ENCODE measurements at regions not wholly inside any gene's neighbourhood (a gene's known extent, or its start where the extent isn't known, plus 50 kb on each side); places are given as distances from the start of the nearest gene placed in this dataset.
"Not testable (repeated sequence)": the region's sequence is repeated elsewhere in the genome, so short reads cannot be mapped to it uniquely, and the experiment has no call there.

DNA sequence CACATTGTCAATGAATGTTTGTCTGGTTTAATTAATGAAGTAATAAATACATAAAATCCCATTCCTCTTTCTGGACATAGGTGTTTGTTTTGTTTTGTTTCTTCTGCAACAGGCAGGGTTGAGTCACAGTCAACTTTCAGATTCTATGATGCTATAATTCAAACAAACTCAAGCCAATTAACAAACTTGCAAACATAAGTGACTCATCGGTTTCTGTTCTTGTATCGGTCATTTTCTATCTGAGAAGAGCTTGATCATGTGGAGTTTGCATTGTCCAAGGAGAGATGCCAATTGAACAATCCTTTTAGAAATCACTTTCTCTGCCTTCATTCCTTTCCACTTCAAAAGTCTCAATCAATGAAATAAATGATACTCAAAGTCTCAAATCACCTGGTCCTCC lies 294.2 kb upstream of the C16orf82 start:
- no peak for DNase-seq

DNA sequence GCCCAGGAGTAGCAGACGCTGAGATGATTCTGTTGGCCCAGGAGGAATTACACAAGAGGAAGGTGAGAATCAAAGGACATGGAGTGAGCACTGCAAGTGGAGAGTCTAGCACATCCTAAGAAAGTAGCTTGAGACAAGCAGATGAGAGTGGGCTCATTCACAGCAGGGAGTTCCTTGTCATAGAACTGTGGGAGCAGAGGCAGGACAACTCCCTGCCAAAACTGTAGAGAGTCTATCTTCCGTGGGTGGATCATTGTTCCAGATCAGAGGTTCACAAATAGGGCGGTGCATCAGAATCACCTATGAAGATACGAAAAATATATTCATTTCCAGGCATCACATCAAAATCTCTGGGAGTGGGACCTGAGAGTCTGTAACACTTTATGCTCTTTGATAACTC lies 288.9 kb upstream of the C16orf82 start:
- peak in 4 of 56 donors; percentile 1 to 42 (median 6) for DNase-seq

DNA sequence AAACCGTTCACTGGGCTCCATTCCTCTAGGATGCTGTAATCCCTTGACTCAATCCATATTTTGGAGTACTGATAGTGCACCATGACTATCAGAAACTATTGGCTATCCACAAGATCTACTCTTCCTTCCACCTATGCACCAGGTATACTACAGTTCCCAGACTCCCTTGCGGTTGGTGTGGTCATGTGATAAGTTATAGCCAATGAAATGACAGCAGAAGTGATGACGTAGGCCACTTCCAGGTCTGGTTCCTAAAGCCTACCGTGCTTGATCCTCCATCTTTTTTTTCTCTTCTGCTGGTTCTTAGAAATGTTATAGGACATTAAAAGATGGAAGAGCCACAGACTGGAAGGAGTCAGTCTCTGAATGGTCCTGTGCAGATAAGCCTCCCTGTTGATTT lies 278.8 kb upstream of the C16orf82 start:
- no peak for DNase-seq

- peak in 1 of 56 donors; percentile 0 for DNase-seq
Measured at GRCh38 chr16:26791169-26791568, 275.6 kb upstream of the C16orf82 start.

- peak in 18 of 56 donors; percentile 0 to 21 (median 4) for DNase-seq
Measured at GRCh38 chr16:26795184-26795583, 271.5 kb upstream of the C16orf82 start.

GRCh38 chr16:26801628-26802027 lies 265.1 kb upstream of the C16orf82 start:
- DNase-seq, result no peak

DNA sequence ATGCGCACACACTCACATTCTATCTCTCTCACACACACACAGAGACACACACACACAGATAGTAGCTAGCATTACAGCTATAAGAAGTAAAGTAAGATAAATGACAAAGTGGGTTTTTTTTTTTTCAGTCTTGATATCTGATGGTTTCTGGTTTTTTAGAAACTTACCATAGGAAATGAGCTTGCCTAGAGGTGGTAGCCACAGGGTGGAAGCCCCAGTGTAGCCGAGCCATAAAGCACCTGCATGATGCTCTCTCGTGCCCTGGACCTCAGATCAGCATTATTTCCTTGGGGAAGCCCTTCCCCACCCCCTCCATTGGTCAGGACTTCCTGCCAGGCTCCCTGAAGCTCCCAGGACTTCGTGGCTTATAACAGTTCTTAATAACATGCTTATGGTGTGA lies 264.3 kb upstream of the C16orf82 start:
- no peak for DNase-seq

DNA sequence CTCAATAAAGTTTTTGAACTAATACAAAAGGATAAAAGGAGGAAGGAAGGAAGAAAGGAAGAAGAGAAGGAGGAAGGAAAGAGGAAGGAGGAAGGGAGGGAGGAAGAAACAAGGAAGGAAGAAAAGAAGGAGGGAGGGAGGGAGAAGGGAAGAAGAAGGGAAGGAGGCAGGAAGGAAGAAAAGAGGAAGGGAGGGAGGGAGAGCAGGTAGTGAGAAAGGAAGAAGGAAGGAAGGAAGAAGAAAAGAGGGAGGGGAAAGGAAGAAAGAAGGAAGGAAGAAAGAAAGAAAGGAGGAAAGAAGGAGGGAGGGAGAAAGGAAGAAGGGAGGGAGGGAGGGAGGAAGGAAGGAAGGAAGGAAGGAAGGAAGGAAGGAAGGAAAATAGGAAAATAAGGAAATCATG lies 263.8 kb upstream of the C16orf82 start:
- DNase-seq, result no peak

GRCh38 chr16:26806657-26807056 lies 260.1 kb upstream of the C16orf82 start:
- DNase-seq, result no peak

- DNase-seq, result no peak
Measured at GRCh38 chr16:26809461-26809860, 257.3 kb upstream of the C16orf82 start.

- DNase-seq, result no peak
Measured at GRCh38 chr16:26816266-26816665, 250.5 kb upstream of the C16orf82 start.

DNA sequence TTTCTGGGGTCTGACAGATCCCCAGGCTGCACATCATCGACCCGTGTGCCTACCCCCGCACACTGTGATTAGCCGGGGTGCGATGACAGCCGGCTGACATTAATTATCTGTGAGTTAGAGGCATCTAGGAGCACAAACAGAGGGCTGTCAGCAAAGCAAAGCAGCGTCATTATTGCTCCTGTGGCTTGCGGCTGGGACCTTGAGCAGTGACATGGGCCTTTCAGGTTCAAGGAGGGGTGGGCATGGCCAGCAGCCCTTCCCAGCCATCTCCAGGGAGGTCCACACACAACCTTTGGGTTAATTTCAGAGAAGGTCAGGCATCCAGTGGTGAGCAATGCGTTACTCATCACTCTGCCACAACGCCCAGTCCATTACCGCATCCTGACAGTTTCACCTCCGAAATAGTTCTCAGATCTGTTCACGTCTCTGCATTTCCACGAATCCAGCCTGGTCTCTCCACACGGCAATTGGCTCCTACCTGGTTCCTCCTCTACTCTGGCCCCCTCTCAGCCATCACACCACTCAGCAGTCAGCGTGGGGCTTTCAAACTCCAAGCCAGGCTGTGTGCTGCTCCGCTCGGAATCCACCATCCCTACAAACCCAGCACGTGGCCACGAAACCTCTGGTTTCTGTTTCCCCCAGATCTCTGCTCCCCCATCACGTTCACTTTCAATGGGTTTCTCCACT lies 249.7 kb upstream of the C16orf82 start:
- no peak for DNase-seq

DNA sequence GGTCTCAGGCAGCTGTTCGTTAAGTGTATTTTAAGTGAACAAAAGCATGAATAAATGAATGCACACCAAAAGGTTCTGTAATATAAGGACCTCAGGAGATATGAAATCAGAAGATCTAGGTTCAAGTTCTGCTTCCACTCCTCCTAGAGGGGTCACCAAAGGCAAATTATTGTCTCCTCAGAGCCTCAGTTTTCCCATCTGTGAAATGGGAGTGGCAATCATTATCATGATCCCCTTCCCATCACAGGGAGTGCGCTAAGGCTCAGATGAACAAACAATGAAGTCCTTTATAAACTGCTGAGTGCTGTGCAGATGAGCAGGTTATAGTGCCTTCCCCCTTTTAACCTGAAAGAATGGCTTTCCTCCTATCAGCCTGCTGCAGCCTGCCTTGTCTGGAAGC lies 248.3 kb upstream of the C16orf82 start:
- no peak for DNase-seq

DNA sequence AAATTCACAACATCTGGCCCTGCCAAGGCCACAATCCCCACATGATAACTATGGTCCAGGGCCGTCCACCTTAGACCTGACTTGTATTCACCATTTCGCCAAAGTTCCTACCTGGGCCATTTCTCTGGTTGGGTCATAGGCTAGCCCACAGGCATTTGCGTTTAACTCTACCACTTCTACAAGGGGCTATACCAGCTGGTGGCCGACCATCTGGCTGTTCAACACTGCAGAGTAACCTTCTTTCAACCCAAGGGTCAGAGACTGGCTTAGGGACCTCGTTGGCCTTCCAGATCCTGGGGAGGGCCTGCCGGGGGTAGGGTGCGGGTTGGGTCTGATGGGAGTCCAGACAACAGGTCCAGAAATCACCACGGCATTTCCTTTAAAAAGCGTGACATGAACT lies 242.3 kb upstream of the C16orf82 start:
- DNase-seq, result no peak

DNA sequence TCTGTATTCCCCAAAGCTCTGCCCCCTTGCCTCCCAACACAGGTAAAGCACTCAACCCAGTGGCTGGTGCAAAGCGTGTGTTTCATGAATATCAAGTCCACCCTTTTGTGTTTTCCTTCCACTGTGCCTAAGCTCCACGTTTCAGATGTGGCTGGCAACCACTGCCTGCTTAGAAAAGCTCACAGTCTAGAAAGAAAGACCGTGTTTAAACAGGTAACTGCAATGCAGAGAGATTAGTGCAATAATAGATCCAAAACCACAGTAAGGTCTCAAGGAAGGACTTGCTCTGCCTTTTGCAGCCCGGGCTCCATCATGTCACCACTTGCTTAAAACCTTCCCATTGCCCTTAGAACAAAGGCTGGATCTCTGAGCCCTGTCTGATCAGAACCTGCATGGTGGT lies 240.2 kb upstream of the C16orf82 start:
- peak in 1 of 56 donors; percentile 8 for DNase-seq

DNA sequence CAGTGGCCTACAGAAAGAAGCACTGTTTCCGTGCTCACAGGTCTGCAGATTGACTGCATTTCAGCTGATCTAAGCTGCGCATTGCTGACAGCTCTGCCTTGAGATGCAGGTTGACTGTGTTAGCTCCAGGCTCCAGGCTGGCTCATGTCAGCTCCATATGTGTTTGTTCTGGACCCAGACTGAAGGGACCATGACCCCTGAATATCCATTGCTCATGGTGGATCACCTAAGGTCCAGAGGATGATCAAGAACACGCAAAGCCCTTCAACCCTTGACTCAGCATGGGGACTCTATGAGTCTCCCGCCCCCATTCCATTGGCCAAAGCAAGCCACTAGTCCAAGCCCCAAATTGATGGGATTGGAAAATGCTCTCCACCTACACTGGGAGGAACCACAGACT lies 239.3 kb upstream of the C16orf82 start:
- DNase-seq, result no peak

- no peak for DNase-seq
Measured at GRCh38 chr16:26830428-26831127, 236.1 kb upstream of the C16orf82 start.

GRCh38 chr16:26836114-26836513 lies 230.6 kb upstream of the C16orf82 start:
- DNase-seq, result not testable (repeated sequence)

DNA sequence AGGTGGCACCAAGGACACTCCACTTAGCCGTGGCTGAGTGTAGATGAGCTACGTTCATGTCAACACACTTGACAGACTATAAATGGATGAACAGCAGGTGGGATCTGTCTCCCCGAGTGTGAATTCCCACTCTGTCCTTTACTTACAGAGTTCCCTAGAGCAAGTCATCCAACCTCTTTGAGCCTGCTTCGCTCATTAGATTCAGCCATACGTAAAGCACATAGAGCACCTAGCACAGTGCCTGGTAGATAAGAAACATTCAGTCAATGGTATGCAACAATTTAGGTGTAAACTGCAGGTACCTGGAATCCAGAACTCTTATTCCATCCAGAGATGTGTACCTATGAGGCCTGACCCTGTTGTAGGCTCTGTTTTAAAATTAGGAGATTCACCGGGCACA lies 227.8 kb upstream of the C16orf82 start:
- no peak for DNase-seq

- no peak for DNase-seq
Measured at GRCh38 chr16:26840691-26841090, 226.0 kb upstream of the C16orf82 start.

DNA sequence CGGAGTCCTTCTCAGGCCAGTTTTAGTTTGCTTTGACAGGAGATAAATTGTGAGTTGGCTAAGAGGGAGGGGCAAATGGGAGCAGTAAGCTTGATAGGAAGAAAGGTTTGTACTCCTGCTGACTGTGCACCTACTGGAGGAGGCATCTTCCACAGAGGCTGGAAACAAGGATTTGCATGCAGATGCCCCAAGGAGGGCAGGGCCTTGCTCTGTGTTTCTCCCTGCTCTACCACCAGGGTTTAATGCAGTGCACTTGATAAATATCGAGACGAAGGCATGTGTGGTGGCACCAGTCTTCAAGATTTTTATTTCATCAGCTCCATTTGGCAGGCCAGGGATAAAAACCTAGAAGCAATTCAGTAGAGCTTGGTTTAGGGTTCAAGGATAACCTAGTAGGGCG lies 210.5 kb upstream of the C16orf82 start:
- DNase-seq, result no peak

DNA sequence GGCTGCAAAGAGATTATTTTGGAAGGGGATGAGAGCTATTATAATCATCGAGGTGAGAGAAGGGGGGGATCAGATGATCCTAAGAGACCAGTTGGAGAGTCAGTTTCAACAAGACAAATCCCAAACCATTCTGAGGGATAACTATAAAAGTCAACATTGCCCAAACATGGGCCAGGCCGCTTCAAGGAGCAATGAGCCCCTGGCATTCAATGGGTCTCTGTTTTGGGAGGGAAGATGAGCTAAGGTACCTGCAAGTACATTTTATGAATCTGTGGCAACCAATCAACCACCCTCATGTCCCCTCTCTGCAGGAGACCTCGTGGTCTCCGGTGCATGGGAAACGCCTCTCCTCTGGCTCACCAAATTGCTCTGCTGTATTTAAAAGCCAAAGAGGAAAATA lies 209.9 kb upstream of the C16orf82 start:
- no peak for DNase-seq

DNA sequence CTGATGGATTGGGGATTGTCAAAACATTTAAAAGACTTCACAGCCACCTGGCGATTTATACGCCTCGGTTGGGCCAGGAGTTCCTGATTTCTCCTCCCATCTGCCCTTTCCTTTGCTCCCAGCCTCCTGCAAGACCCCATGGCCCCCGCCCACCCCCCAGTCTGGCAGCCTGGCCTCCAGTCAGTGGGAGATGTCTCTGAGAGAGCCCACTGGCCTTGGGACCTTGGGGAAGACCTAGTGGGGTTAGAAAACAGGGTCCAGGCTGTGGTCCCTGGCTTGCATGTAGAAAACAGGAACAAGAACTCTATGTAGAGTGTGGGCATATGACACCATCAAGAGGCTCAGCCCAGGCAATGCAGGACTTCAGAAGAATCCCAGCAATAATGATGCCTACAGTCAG lies 209.4 kb upstream of the C16orf82 start:
- DNase-seq, result no peak

Data from nucleus accumbens (tissue), 56 donors.